HL-60 (cell line): ENCODE measurements at regions not wholly inside any gene's neighbourhood (a gene's known extent, or its start where the extent isn't known, plus 50 kb on each side); places are given as distances from the start of the nearest gene placed in this dataset.

Experiments used
- DNase-seq, 2 experiments: peaks; one replicate each; pipeline ENCODE4 v3.0.0-alpha.2; 2010 to 2020; ENCODE audit warnings: low read depth in 1 of 2, low spot score in 1 of 2
- H3K27ac ChIP-seq: fragments of 250-450 bp; sonication (Bioruptor Pico); replicated peaks from 2 replicates; pipeline ENCODE4 v1.5.1; 2020; ENCODE audit warnings: mild to moderate bottlenecking, moderate library complexity
- H3K27me3 ChIP-seq: fragments of 250-450 bp; sonication (Bioruptor Pico); 2 replicates; pipeline ENCODE4 v1.5.1; 2021; ENCODE audit warnings: mild to moderate bottlenecking, moderate library complexity; ENCODE audit not compliant: insufficient read depth, poor library complexity, severe bottlenecking
- H3K4me3 ChIP-seq: replicated peaks from 2 replicates; pipeline ENCODE4 v1.5.1; 2011; ENCODE audit warnings: mild to moderate bottlenecking, control low read depth, low read length; ENCODE audit not compliant: insufficient read depth
- GABPA ChIP-seq: IDR thresholded peaks from 2 replicates; pipeline ENCODE4 v1.6.1; 2012; ENCODE audit warnings: low read depth
- POLR2AphosphoS5 ChIP-seq: IDR thresholded peaks from 2 replicates; pipeline ENCODE4 v1.6.1; 2012; ENCODE audit warnings: low read depth
- SPI1 ChIP-seq: IDR thresholded peaks from 2 replicates; pipeline ENCODE4 v1.6.1; 2012; ENCODE audit warnings: low read depth, mild to moderate bottlenecking, borderline replicate concordance
- TF ChIP-seq, protein P1 (sequence below): IDR thresholded peaks from 2 replicates; pipeline ENCODE4 v1.6.1; 2012; ENCODE audit warnings: low read depth; ENCODE audit not compliant: insufficient replicate concordance
- TF ChIP-seq, protein P2 (sequence below): IDR thresholded peaks from one replicate; pipeline ENCODE4 v1.5.1; 2011; ENCODE audit warnings: low read length, control low read depth, inconsistent platforms; ENCODE audit not compliant: insufficient read depth

DNA sequence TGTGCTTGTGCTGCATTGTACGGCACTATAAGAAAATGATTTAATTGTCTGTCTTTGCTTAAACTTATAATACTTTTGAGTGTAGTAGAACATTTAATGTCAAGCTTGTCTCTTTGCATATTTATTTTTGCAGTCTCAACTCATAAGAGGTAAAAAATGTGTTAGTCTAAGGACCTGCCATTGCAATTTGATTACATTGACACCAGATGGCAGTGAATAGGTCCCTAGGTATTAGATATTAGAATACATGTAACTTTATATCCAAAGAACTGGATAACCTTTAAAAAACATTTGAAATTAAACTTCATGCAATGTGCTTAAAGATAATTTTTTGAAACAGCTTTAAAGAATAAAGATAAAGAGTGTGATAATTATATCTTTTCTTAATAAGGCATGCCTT is 1421.3 kb downstream of the OLFM4 start:
- TF ChIP-seq SPI1: no peak
- Histone ChIP-seq H3K27ac (no peak overlapping the region), H3K4me3 (no peak overlapping the region), H3K27me3 (no peaks in the 10 kb centered on the region)
- no peak for DNase-seq

DNA sequence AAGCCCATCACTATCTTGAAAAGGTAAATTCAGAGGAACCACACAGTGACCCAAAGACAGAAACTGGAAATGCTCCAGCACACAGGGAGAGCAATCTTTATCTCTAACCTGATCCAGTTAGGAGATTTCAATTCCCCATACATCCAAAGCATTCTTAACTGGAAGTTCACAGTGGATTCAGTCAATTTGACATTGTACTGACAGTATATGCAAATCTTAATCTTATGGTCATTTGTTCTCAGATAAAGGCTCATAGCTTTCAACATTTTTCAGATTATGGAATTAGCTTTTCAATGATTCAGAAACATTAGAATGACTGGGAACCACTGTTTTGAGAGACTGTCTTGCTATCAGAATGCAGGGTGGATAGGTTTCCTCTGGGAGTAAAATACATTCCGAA is 1455.6 kb downstream of the OLFM4 start:
- H3K27ac ChIP-seq: no peak overlapping the region
- no peaks in the 10 kb centered on the region for H3K27me3 ChIP-seq
- DNase-seq: no peak
- TF ChIP-seq SPI1: no peak
- TF ChIP-seq, protein P1, sequence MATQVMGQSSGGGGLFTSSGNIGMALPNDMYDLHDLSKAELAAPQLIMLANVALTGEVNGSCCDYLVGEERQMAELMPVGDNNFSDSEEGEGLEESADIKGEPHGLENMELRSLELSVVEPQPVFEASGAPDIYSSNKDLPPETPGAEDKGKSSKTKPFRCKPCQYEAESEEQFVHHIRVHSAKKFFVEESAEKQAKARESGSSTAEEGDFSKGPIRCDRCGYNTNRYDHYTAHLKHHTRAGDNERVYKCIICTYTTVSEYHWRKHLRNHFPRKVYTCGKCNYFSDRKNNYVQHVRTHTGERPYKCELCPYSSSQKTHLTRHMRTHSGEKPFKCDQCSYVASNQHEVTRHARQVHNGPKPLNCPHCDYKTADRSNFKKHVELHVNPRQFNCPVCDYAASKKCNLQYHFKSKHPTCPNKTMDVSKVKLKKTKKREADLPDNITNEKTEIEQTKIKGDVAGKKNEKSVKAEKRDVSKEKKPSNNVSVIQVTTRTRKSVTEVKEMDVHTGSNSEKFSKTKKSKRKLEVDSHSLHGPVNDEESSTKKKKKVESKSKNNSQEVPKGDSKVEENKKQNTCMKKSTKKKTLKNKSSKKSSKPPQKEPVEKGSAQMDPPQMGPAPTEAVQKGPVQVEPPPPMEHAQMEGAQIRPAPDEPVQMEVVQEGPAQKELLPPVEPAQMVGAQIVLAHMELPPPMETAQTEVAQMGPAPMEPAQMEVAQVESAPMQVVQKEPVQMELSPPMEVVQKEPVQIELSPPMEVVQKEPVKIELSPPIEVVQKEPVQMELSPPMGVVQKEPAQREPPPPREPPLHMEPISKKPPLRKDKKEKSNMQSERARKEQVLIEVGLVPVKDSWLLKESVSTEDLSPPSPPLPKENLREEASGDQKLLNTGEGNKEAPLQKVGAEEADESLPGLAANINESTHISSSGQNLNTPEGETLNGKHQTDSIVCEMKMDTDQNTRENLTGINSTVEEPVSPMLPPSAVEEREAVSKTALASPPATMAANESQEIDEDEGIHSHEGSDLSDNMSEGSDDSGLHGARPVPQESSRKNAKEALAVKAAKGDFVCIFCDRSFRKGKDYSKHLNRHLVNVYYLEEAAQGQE: no peak
- TF ChIP-seq, protein P2, sequence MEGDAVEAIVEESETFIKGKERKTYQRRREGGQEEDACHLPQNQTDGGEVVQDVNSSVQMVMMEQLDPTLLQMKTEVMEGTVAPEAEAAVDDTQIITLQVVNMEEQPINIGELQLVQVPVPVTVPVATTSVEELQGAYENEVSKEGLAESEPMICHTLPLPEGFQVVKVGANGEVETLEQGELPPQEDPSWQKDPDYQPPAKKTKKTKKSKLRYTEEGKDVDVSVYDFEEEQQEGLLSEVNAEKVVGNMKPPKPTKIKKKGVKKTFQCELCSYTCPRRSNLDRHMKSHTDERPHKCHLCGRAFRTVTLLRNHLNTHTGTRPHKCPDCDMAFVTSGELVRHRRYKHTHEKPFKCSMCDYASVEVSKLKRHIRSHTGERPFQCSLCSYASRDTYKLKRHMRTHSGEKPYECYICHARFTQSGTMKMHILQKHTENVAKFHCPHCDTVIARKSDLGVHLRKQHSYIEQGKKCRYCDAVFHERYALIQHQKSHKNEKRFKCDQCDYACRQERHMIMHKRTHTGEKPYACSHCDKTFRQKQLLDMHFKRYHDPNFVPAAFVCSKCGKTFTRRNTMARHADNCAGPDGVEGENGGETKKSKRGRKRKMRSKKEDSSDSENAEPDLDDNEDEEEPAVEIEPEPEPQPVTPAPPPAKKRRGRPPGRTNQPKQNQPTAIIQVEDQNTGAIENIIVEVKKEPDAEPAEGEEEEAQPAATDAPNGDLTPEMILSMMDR: no peak
- TF ChIP-seq GABPA: no peak
- TF ChIP-seq POLR2AphosphoS5: no peak
- H3K4me3 ChIP-seq: no peak overlapping the region

DNA sequence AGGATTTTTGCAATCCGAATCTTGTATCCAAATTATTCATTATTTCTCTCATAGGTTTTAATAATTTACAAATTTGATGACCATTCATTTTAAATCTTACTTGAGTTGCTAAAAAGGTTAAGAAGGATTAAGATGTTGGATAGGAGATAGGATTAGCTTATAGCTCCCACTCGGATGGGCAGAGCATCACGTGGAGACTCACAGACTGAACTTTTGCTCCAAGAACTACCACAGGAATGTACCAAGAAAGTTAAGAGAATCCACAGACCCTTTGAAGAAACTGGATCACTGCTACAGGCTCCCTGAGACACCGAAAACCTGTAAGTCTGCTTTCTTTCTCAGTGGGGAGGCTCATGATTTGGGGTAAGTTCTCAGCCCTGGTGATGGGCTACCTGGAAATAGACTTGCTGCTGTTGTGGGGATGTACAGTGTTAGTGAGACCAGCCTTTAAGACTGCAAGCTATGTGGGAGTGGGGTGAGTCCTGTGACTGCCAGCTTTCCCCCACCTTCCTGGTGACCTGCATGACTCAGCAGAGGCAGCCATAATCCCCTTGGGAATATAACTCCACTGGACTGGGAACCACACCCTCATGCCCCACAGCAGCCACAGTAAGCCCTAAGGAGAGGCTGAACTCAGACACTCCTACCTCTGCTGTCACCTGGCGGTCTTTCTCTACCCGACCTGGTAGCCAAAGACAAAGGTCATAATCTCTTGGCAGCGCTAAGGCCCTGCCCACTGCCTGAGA is 1458.0 kb downstream of the OLFM4 start:
- TF ChIP-seq, protein P1: no peak
- Histone ChIP-seq H3K4me3 (no peak overlapping the region), H3K27me3 (no peaks in the 10 kb centered on the region), H3K27ac (no peak overlapping the region)
- DNase-seq: no peak

DNA sequence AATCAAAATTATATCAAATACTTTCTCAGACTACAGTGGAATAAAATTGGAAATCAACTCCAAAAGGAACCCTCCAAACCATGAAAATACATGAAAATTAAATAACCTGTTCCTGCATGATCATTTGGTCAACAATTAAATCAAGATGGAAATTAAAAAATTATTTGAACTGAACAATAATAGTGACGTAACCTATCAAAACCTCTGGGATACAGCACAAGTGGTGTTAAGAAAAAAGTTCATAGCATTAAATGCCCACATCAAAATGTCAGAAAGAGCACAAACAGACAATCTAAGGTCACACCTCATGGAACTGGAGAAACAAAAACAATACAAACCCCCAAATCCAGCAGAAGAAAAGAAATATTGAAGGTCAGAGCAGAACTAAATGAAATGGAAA is 1460.7 kb downstream of the OLFM4 start:
- no peak for DNase-seq
- TF ChIP-seq, protein P1: no peak
- TF ChIP-seq POLR2AphosphoS5 (no peak), SPI1 (no peak), GABPA (no peak)
- TF ChIP-seq, protein P2: no peak
- Histone ChIP-seq H3K4me3 (no peak overlapping the region), H3K27ac (no peak overlapping the region), H3K27me3 (no peaks in the 10 kb centered on the region)
